ENCODE measurements at regions not wholly inside any gene's neighbourhood (a gene's known extent, or its start where the extent isn't known, plus 50 kb on each side); places are given as distances from the start of the nearest gene placed in this dataset.

DNA sequence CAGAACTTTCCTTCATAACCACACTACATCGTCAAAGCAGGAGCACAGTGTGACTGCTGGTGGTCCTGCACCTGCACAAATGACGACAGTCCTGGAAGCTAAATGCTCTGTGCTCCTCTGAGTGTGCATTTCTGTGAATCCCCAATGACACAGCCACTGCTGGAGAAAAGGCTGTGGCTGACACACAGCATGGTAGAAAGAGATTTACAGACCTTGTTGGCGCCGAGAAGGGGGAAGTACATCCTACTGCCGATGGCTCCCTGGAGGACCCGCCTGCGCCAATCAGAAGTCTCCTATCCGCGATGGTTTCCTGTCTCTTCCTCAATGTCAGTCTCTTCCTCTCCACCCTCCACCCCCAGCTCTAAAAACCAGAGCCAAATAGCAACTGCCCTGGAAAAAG, 115.4 kb upstream of the RAB4A start:
- H3K27me3 ChIP-seq: no peaks in the 10 kb centered on the region
- intact Hi-C loops (cut with DNase I): loop anchor here (5.0 kb wide), 1 partner anchor 428 kb away; no protein-coding TSS in a partner anchor
- no peaks in the 10 kb centered on the region for H3K36me3 ChIP-seq
- H3K4me1 ChIP-seq: peaks cover 0 to 10% of the 10 kb centered on the region in 2 donors
- no peak for DNase-seq
- no peak overlapping the region for H3K27ac ChIP-seq
- 78 to 86% methylated on average over 9 of the region's 9 CpGs for WGBS, 2 donors
- H3K4me3 ChIP-seq (replicated peaks in 1 of 3): no peak overlapping the region
- TF ChIP-seq POLR2A (IDR thresholded peaks at IDR 0.05): no peak
- TF ChIP-seq CTCF (IDR thresholded peaks at IDR 0.05): no peak
- H3K9me3 ChIP-seq: no peaks in the 10 kb centered on the region

GRCh38 chr1:229156872-229157271, 114.0 kb upstream of the RAB4A start:
- Histone ChIP-seq H3K4me1 (peaks cover 0 to 10% of the 10 kb centered on the region in 2 donors), H3K27me3 (no peaks in the 10 kb centered on the region), H3K36me3 (no peaks in the 10 kb centered on the region), H3K27ac (peak overlapping the region in 2 of 3 donors; percentile 27 to 64), H3K9me3 (no peaks in the 10 kb centered on the region), H3K4me3 (replicated peaks in 1 of 3) (no peak overlapping the region)
- 75 to 77% methylated on average over 3 of the region's 3 CpGs for WGBS, 2 donors
- peak; percentile 55 to 56 for DNase-seq
- TF ChIP-seq POLR2A (IDR thresholded peaks at IDR 0.05): no peak
- TF ChIP-seq CTCF (IDR thresholded peaks at IDR 0.05): peak in 5 of 6 experiments; percentile 14 to 87 (median 66)
- intact Hi-C loops (cut with DNase I): loop anchor here (5.0 kb wide), 1 partner anchor 430 kb away; no protein-coding TSS in a partner anchor

DNA sequence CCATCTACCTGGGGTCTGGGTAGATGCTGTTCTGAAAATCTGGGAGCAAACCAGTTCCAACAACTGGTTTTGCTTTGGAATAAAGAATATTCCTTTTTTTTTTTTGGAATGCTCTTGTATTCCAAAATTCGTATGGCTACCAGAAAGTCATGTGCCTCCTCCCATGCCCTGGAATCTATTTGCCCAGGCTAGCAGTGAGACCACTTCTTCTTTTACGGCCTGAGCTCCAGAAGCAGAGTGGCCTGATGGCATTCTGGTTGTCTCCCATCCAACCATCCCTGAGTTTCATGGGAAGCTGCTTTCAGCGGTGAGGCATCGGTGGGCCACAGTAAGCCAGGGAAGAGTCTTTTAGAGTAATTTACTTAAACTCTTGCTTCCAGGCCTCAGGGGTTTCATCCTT, 113.4 kb upstream of the RAB4A start:
- Histone ChIP-seq H3K4me3 (replicated peaks in 1 of 3) (no peak overlapping the region), H3K4me1 (peaks cover 0 to 13% of the 10 kb centered on the region in 2 donors), H3K27ac (peak overlapping the region in 2 of 3 donors; percentile 27 to 64), H3K9me3 (no peaks in the 10 kb centered on the region), H3K36me3 (no peaks in the 10 kb centered on the region), H3K27me3 (no peaks in the 10 kb centered on the region)
- TF ChIP-seq POLR2A (IDR thresholded peaks at IDR 0.05) (no peak), CTCF (IDR thresholded peaks at IDR 0.05) (no peak)
- WGBS, 2 donors: 96 to 99% methylated on average over 4 of the region's 4 CpGs
- DNase-seq: no peak
- intact Hi-C loops (cut with DNase I): loop anchor here (5.0 kb wide), 1 partner anchor 430 kb away; no protein-coding TSS in a partner anchor

DNA sequence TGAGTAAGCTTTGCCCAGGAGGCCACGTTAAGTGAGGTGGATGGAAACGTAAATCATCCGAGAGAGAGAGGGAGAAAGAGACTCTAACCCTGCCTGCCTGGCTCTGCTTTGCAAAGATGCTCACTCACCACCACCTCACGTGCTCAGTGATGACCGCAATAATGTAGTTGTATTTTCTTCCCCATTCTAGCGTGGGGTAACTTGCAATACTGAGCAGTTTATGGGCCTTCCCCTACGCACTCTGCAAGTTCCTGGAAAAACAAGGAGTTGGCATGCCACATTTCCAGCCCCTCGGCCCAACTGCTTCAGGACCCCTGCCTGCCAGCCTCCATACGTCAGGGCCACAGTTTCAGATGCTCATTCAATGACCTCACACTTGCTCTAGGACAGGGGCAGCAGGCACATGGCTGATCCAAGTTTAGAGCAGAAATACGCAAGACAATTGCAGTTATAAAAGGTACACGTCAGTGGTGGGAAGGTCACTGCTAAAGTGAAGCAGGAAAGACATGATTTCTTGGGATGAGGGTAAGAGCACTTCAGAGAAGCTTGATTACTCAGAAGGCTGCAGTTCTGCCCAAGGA, 112.5 kb upstream of the RAB4A start:
- WGBS, 2 donors: 82 to 88% methylated on average over 11 of the region's 11 CpGs
- Histone ChIP-seq H3K36me3 (no peaks in the 10 kb centered on the region), H3K27me3 (no peaks in the 10 kb centered on the region), H3K4me1 (peaks cover 0 to 13% of the 10 kb centered on the region in 2 donors), H3K27ac (peak overlapping the region in 2 of 3 donors; percentile 20 to 53), H3K4me3 (replicated peaks in 1 of 3) (no peak overlapping the region), H3K9me3 (no peaks in the 10 kb centered on the region)
- intact Hi-C loops (cut with DNase I): loop anchor here (5.0 kb wide), 1 partner anchor 431 kb away; no protein-coding TSS in a partner anchor
- DNase-seq: no peak
- TF ChIP-seq CTCF (IDR thresholded peaks at IDR 0.05) (no peak), POLR2A (IDR thresholded peaks at IDR 0.05) (no peak)

DNA sequence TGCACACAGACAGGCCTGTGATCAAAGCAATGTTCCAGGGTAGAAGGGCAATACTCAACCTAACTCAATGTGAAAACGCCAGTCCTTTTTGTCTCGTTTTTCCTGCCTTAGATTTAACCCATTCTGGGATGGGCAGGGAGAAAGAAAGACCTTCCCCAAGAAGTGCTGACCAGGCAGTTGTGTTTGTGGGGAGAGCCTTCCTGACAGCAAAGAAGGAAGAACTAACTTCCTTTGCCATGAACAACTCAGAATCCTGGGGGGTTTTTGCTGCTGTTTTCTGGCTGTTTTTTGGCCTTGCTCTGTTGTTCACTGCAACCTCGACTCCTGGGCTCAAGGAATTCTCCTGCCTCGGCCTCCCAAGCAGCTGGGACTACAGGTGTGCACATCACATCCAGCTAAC, 112.0 kb upstream of the RAB4A start:
- H3K36me3 ChIP-seq: no peaks in the 10 kb centered on the region
- 46 to 49% methylated on average over 4 of the region's 4 CpGs for WGBS, 2 donors
- H3K9me3 ChIP-seq: no peaks in the 10 kb centered on the region
- H3K27ac ChIP-seq: peak overlapping the region in 2 of 3 donors; percentile 20 to 53
- intact Hi-C loops (cut with DNase I): loop anchor here (5.0 kb wide), 1 partner anchor 432 kb away; no protein-coding TSS in a partner anchor
- no peak overlapping the region for H3K4me3 ChIP-seq (replicated peaks in 1 of 3)
- TF ChIP-seq CTCF (IDR thresholded peaks at IDR 0.05): no peak
- no peak for TF ChIP-seq POLR2A (IDR thresholded peaks at IDR 0.05)
- H3K27me3 ChIP-seq: no peaks in the 10 kb centered on the region
- DNase-seq: no peak
- H3K4me1 ChIP-seq: peaks cover 0 to 13% of the 10 kb centered on the region in 2 donors
